ENCODE measurements at regions not wholly inside any gene's neighbourhood (a gene's known extent, or its start where the extent isn't known, plus 50 kb on each side); places are given as distances from the start of the nearest gene placed in this dataset.

DNA sequence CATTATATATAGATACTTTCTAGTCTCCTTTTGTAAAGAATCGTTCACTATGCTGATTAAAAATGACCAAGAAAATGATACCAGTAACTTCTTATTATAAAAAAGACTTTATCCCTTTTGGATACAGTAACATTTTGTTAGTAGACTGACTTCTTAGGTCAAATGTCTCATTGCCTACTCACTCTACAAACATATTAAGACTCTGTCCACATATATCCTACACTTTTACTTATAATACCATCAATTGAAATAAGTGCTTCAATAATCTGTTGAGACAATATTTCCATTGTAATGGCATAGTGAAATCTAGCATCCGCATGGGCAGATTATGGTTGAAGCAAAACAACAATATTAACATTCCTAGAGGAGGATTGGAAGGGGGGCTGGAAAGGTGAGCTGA lies 180.6 kb downstream of the ARL4A start:
- DNase-seq: no peak
- Mint-ChIP-seq H3K27me3 (no peaks in the 10 kb centered on the region), H3K4me1 (ENCODE audit: low read depth) (no peaks in the 10 kb centered on the region), H3K9me3 (no peaks in the 10 kb centered on the region), H3K27ac (no peak overlapping the region), H3K36me3 (ENCODE audit: low read depth) (no peaks in the 10 kb centered on the region), H3K4me3 (no peak overlapping the region)

DNA sequence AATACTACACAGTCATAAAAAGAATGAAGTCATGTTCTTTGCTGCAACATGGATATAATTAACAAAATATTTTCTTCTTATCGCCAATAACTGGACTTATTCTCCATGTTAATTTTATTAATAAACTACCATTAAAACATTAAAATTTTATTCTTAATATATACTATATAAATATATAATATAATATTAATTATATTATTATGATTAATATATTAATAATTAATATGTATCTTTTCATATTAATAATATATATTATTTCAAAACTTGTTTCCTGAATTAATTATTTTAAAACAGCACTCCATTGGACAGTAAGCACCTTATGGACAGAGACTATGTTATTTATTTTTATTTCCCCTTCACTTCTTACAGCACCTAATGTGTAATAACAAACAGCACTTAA lies 182.8 kb downstream of the ARL4A start:
- no peaks in the 10 kb centered on the region for H3K27me3 Mint-ChIP-seq
- no peaks in the 10 kb centered on the region for H3K4me1 Mint-ChIP-seq (ENCODE audit: low read depth)
- no peak overlapping the region for H3K27ac Mint-ChIP-seq
- no peaks in the 10 kb centered on the region for H3K36me3 Mint-ChIP-seq (ENCODE audit: low read depth)
- no peaks in the 10 kb centered on the region for H3K9me3 Mint-ChIP-seq
- no peak overlapping the region for H3K4me3 Mint-ChIP-seq
- no peak for DNase-seq

DNA sequence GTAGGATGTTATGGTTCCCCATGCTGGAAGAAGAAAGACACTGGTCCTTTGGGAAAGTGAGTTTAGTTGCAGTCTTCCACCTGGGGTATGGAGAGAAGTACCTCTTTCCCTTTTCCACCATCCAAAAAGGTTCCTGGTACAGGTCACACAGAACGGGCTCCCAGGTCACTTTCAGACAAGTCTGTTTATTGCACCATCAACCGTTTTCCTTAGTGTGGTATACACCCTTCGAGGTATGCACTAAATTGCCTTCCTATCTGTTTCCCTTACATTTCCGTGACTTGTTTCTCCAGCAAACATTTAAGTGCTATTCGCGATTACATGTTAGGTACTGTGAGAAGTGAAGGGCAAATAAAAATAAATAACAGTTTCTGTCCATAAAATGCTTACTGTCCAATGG lies 185.1 kb downstream of the ARL4A start:
- H3K9me3 Mint-ChIP-seq: no peaks in the 10 kb centered on the region
- no peak for DNase-seq

GRCh38 chr7:12873571-12873970 lies 186.1 kb downstream of the ARL4A start:
- no peak overlapping the region for H3K4me3 Mint-ChIP-seq
- no peaks in the 10 kb centered on the region for H3K36me3 Mint-ChIP-seq (ENCODE audit: low read depth)
- DNase-seq: no peak
- no peaks in the 10 kb centered on the region for H3K27me3 Mint-ChIP-seq
- H3K27ac Mint-ChIP-seq: no peak overlapping the region
- H3K4me1 Mint-ChIP-seq (ENCODE audit: low read depth): no peaks in the 10 kb centered on the region
- H3K9me3 Mint-ChIP-seq: no peaks in the 10 kb centered on the region

More for the DNA sequence above, 185.1 kb downstream of the ARL4A start:
- H3K4me3 Mint-ChIP-seq: no peak overlapping the region
- no peaks in the 10 kb centered on the region for H3K4me1 Mint-ChIP-seq (ENCODE audit: low read depth)
- H3K27me3 Mint-ChIP-seq: no peaks in the 10 kb centered on the region
- no peak overlapping the region for H3K27ac Mint-ChIP-seq
- H3K36me3 Mint-ChIP-seq (ENCODE audit: low read depth): no peaks in the 10 kb centered on the region

DNA sequence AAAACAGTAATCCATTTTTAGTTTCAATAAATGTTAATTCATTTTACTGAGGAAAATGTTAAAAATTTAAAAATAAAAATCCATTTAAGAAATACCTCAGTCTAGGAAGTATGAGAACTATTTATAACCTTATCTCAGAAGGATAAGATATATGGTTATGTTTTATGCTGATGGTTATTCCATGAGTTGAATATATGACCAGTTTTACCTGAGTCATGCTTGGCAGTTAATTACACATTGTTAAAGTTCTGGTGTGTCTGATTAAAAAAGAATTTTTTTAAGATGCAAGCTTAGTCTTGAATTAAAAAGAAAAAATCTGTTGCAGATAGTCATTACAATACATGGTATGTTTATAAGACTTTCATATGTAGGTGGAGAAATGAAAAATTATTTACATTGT lies 191.7 kb downstream of the ARL4A start:
- H3K4me1 Mint-ChIP-seq (ENCODE audit: low read depth): no peaks in the 10 kb centered on the region
- no peaks in the 10 kb centered on the region for H3K36me3 Mint-ChIP-seq (ENCODE audit: low read depth)
- no peaks in the 10 kb centered on the region for H3K9me3 Mint-ChIP-seq
- DNase-seq: no peak
- no peak overlapping the region for H3K4me3 Mint-ChIP-seq
- no peak overlapping the region for H3K27ac Mint-ChIP-seq
- peaks cover 2% of the 10 kb centered on the region for H3K27me3 Mint-ChIP-seq

GRCh38 chr7:12881712-12882111 lies 194.3 kb downstream of the ARL4A start:
- no peak for DNase-seq
- no peaks in the 10 kb centered on the region for H3K9me3 Mint-ChIP-seq
- H3K4me3 Mint-ChIP-seq: no peak overlapping the region
- H3K36me3 Mint-ChIP-seq (ENCODE audit: low read depth): no peaks in the 10 kb centered on the region
- no peaks in the 10 kb centered on the region for H3K4me1 Mint-ChIP-seq (ENCODE audit: low read depth)
- no peak overlapping the region for H3K27ac Mint-ChIP-seq
- peaks cover 6% of the 10 kb centered on the region for H3K27me3 Mint-ChIP-seq

DNA sequence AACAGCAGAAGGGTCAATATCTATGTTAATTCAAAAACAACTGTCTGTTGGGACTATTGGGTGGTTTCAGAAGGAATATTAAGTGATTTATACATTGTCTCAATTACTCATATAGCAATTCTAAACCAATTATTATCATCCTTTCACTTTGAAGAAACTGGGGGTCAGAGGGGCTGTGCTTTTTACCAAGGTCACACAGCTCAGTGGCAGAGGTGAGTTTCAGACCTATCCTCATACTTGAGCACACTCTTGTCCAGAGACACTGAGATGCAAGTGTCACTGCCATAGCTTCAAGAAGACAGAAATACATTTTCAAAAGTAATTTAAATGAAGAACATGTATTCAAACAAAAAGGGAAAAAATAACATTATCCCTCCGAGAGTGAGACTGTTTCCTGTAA lies 195.3 kb downstream of the ARL4A start:
- no peak overlapping the region for H3K27ac Mint-ChIP-seq
- H3K4me3 Mint-ChIP-seq: no peak overlapping the region
- H3K4me1 Mint-ChIP-seq (ENCODE audit: low read depth): no peaks in the 10 kb centered on the region

DNA sequence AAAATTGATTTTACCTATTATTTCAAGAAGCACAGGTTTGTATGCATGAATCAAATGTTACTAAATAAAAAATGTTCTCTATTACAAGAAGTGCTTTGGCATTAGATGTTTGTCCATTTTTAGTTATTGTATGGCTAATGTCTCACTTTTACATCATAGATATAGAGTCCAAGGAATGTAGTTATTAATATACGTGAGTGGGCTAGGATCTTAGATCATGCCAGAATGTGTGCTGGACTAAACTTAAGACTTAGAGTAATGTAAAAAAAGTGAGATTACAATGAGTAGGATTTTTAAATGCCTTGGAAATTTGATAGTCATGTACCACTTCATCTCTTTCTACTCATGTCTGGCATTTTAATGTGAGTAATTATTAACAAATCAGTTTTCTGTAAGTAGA lies 196.6 kb downstream of the ARL4A start:
- no peak for DNase-seq
- H3K36me3 Mint-ChIP-seq (ENCODE audit: low read depth): no peaks in the 10 kb centered on the region
- peaks cover 6% of the 10 kb centered on the region for H3K27me3 Mint-ChIP-seq
- H3K27ac Mint-ChIP-seq: no peak overlapping the region
- H3K9me3 Mint-ChIP-seq: no peaks in the 10 kb centered on the region
- H3K4me3 Mint-ChIP-seq: no peak overlapping the region
- no peaks in the 10 kb centered on the region for H3K4me1 Mint-ChIP-seq (ENCODE audit: low read depth)

More for the DNA sequence above, 195.3 kb downstream of the ARL4A start:
- no peaks in the 10 kb centered on the region for H3K36me3 Mint-ChIP-seq (ENCODE audit: low read depth)
- H3K9me3 Mint-ChIP-seq: no peaks in the 10 kb centered on the region
- peaks cover 6% of the 10 kb centered on the region for H3K27me3 Mint-ChIP-seq
- no peak for DNase-seq

DNA sequence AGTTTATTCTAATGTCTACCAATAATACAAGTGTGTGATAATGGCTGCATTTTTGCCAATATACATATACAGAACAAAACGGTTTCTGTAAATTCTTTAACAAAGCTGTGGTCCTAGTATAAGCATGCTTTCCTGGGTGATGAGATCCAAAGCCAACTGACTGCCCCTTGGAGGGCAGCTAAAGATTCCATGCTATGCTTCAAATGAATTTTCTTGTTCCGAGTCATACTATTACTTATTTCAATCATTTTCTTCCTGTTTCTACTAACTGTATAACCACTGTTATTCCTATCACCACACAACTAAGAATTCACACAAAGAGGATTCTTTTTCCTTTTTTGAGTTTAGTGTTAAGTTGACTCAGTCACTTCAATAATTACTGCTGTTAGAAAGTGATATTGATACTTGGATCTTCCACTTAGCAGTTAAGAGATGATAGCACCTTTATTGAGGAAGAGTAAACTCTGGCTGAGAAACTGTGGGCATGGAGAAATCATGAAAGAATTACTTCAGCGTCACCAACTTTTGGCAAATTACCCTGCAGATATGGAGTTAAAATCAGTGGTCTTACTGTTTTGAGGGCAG lies 197.5 kb downstream of the ARL4A start:
- no peak for DNase-seq
- H3K4me3 Mint-ChIP-seq: no peak overlapping the region
- peaks cover 6% of the 10 kb centered on the region for H3K27me3 Mint-ChIP-seq
- no peaks in the 10 kb centered on the region for H3K4me1 Mint-ChIP-seq (ENCODE audit: low read depth)
- no peak overlapping the region for H3K27ac Mint-ChIP-seq
- no peaks in the 10 kb centered on the region for H3K36me3 Mint-ChIP-seq (ENCODE audit: low read depth)
- no peaks in the 10 kb centered on the region for H3K9me3 Mint-ChIP-seq

GRCh38 chr7:12888717-12889116 lies 201.3 kb downstream of the ARL4A start:
- Mint-ChIP-seq H3K4me3 (no peak overlapping the region), H3K4me1 (ENCODE audit: low read depth) (no peaks in the 10 kb centered on the region), H3K9me3 (no peaks in the 10 kb centered on the region), H3K36me3 (ENCODE audit: low read depth) (no peaks in the 10 kb centered on the region), H3K27me3 (peaks cover 4% of the 10 kb centered on the region), H3K27ac (no peak overlapping the region)
- no peak for DNase-seq

DNA sequence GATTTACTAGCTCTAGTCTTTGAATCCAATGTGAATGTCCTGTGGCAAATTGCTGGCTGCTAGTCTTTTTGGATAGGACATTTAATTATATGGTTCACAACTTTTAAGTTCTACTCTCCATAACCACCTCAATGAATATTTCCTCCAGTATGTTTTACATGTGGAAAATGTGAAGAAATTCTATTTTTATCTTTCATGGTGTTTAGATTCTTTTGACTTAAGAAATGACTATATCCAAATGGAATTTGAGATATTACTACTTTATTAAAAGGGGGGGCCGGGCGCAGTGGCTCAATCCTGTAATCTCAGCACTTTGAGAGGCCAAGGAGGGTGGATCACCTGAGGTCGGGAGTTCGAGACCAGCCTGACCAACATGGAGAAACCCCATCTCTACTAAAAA lies 202.0 kb downstream of the ARL4A start:
- Mint-ChIP-seq H3K9me3 (no peaks in the 10 kb centered on the region), H3K36me3 (ENCODE audit: low read depth) (no peaks in the 10 kb centered on the region), H3K4me3 (no peak overlapping the region), H3K27ac (no peak overlapping the region), H3K4me1 (ENCODE audit: low read depth) (no peaks in the 10 kb centered on the region), H3K27me3 (peaks cover 4% of the 10 kb centered on the region)
- DNase-seq: no peak

DNA sequence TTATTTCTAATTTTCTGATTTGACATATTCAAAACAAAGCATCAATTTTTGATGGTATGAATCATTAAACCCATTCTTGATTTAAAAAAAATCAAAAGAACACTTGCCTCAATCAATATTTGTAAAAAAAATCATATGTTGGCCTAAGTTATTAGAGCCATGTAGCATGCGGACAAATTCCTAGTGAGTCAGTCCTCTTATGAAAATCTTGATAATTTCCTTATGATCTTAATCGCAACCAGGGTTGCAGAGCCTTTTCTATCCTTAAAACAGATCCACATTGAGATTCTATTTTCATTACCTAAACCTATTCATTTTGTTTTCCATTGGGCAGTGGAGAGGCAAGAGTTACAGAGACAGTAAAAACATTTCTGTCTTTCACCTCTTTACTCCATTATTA lies 203.2 kb downstream of the ARL4A start:
- Mint-ChIP-seq H3K36me3 (ENCODE audit: low read depth) (no peaks in the 10 kb centered on the region), H3K9me3 (no peaks in the 10 kb centered on the region), H3K27ac (no peak overlapping the region), H3K27me3 (no peaks in the 10 kb centered on the region), H3K4me1 (ENCODE audit: low read depth) (no peaks in the 10 kb centered on the region), H3K4me3 (no peak overlapping the region)
- DNase-seq: no peak

DNA sequence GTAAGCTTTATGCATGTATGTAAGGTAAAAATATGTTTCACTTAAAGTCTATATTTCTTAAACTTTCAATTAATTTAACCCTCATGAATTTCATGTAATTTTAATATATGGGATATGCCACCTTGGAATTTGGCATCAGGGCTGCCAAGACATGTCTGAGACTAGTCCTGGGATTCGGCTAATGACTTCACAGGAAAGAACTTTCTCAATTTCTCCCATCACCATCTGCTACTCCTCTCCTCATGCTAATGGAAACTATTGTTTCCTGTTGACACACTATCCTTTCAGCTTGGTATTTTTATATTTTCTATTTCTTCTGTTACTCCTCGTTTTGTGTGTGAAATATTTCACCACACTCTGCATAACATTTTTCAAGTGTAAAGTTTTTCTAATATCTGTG lies 205.9 kb downstream of the ARL4A start:
- Mint-ChIP-seq H3K4me3 (no peak overlapping the region), H3K36me3 (ENCODE audit: low read depth) (no peaks in the 10 kb centered on the region), H3K27me3 (no peaks in the 10 kb centered on the region), H3K27ac (no peak overlapping the region), H3K9me3 (no peaks in the 10 kb centered on the region), H3K4me1 (ENCODE audit: low read depth) (no peaks in the 10 kb centered on the region)
- DNase-seq: no peak

DNA sequence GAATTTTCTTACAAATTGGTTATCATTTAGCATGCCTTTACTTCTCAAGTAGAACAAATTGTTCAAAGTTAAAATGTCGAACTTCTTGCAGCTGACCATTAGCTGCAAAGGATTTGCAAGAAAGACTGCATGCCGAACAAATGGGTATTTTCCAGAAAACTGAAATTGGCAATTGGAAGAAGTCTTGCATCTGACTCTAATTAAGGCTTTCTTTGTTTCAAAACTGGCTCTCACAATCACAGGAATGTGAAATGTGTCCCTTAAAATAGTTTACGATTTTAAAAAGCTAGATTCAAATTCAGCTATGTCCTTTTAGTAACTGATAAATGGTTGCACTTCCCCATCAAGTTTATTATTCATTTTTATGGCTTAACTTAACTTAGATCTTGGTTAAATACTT lies 207.9 kb downstream of the ARL4A start:
- H3K27ac Mint-ChIP-seq: no peak overlapping the region
- no peaks in the 10 kb centered on the region for H3K9me3 Mint-ChIP-seq
- H3K4me1 Mint-ChIP-seq (ENCODE audit: low read depth): no peaks in the 10 kb centered on the region
- DNase-seq: no peak
- no peaks in the 10 kb centered on the region for H3K27me3 Mint-ChIP-seq
- H3K36me3 Mint-ChIP-seq (ENCODE audit: low read depth): no peaks in the 10 kb centered on the region
- no peak overlapping the region for H3K4me3 Mint-ChIP-seq

DNA sequence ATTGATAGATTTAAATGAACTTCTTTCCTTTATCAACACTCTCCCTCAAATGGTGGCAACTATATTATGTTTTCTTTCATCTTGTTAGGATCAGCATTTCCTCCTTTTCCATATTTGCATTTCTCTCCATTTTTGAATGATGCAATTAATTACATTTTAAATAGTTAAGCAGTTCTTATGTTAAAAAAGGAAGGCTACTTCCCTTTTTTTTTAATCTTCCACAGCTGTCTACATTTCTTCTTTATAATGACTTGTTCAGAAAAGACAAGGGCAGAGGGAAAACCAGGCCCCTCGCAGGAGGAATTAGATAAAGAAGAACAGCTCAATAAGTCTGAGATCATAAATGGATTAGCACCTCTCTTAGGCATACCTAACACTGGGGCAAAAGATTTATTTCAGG lies 208.9 kb downstream of the ARL4A start:
- no peaks in the 10 kb centered on the region for H3K4me1 Mint-ChIP-seq (ENCODE audit: low read depth)
- no peak for DNase-seq
- no peak overlapping the region for H3K27ac Mint-ChIP-seq
- H3K4me3 Mint-ChIP-seq: no peak overlapping the region
- H3K36me3 Mint-ChIP-seq (ENCODE audit: low read depth): no peaks in the 10 kb centered on the region
- no peaks in the 10 kb centered on the region for H3K27me3 Mint-ChIP-seq
- no peaks in the 10 kb centered on the region for H3K9me3 Mint-ChIP-seq

DNA sequence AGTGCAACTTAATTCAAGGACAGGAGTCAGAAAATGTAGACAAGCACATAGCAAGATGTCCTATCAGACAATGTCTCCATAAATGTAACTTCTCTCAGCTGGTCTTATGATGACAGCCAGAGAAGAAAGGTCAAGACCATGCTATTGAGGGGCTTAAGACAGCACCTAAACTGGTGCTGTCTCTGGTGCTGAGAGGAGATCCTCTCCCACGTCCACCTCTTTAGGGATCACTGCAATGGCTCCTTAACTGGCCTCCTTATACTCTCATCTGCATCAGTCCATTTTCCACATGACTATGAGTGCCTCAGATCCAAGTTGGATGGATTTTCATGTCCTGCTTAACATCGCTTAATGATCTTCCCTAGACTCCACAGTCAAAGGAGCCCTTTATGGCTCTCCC lies 210.6 kb downstream of the ARL4A start:
- H3K36me3 Mint-ChIP-seq (ENCODE audit: low read depth): no peaks in the 10 kb centered on the region
- no peak overlapping the region for H3K4me3 Mint-ChIP-seq
- H3K9me3 Mint-ChIP-seq: no peaks in the 10 kb centered on the region
- H3K27me3 Mint-ChIP-seq: no peaks in the 10 kb centered on the region
- DNase-seq: no peak
- H3K4me1 Mint-ChIP-seq (ENCODE audit: low read depth): no peaks in the 10 kb centered on the region
- H3K27ac Mint-ChIP-seq: no peak overlapping the region

Measured in activated T-cell treated with anti-CD3 and anti-CD28 coated beads, Interleukin-2, amount 50 U/mL, for 24 hours (primary cell).